Retinal pigment epithelial cell (primary cell): ENCODE measurements at regions not wholly inside any gene's neighbourhood (a gene's known extent, or its start where the extent isn't known, plus 50 kb on each side); places are given as distances from the start of the nearest gene placed in this dataset.

Experiments used
- DNase-seq: peaks from one replicate; pipeline ENCODE4 v3.0.0-alpha.2; 2010; ENCODE audit warnings: low read depth
- H3K4me3 ChIP-seq: 2 replicates; pipeline ENCODE4 v1.5.1; 2011; ENCODE audit warnings: mild to moderate bottlenecking, low read length, control low read depth, moderate library complexity
- CTCF ChIP-seq: conservative IDR thresholded peaks from 2 replicates; pipeline ENCODE4 v1.5.1; 2011; ENCODE audit warnings: low read depth, low read length, control low read depth, inconsistent platforms

GRCh38 chr12:89139390-89139789 is 212.9 kb downstream of the DUSP6 start:
- no peak for TF ChIP-seq CTCF
- H3K4me3 ChIP-seq = no peak overlapping the region
- no peak for DNase-seq

GRCh38 chr12:89138048-89138852 is 214.1 kb downstream of the DUSP6 start:
- no peak for DNase-seq
- H3K4me3 ChIP-seq = no peak overlapping the region
- TF ChIP-seq CTCF = no peak

- no peak overlapping the region for H3K4me3 ChIP-seq
- no peak for TF ChIP-seq CTCF
- no peak for DNase-seq
Observed at GRCh38 chr12:89135976-89136634, 216.2 kb downstream of the DUSP6 start.

- DNase-seq = no peak
- H3K4me3 ChIP-seq = no peak overlapping the region
- no peak for TF ChIP-seq CTCF
Observed at GRCh38 chr12:89134213-89134770, 218.0 kb downstream of the DUSP6 start.

- DNase-seq = no peak
- no peak for TF ChIP-seq CTCF
Observed at GRCh38 chr12:89129167-89129870, 223.0 kb downstream of the DUSP6 start.

GRCh38 chr12:89126712-89127111 is 225.6 kb downstream of the DUSP6 start:
- no peak overlapping the region for H3K4me3 ChIP-seq
- peak; percentile 39 for DNase-seq
- no peak for TF ChIP-seq CTCF

More at GRCh38 chr12:89129167-89129870, 223.0 kb downstream of the DUSP6 start:
- H3K4me3 ChIP-seq = no peak overlapping the region
